ENCODE measurements at regions not wholly inside any gene's neighbourhood (a gene's known extent, or its start where the extent isn't known, plus 50 kb on each side); places are given as distances from the start of the nearest gene placed in this dataset.
A peak's percentile ranks its signal among the peaks of the same experiment; 100 is the strongest.

DNA sequence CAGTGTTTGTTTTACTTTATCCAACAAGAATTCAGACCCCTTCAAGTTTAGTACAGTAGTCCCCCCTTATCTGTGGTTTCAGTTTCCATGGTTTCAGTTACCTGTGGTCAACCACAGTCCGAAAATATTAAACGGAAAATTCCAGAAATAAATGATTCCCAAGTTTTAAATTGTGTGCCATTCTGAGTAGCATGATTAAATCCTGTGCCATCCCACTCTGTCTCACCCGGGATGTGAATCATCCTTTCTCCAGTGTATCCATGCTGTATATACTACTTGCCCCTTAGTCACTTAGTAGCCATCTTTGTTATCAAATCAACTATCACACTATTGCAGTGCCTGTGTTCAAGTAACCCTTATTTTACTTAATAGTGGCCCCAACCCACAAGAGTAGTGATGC, 153.8 kb upstream of the RASA1 start:
- TF ChIP-seq, protein P1, sequence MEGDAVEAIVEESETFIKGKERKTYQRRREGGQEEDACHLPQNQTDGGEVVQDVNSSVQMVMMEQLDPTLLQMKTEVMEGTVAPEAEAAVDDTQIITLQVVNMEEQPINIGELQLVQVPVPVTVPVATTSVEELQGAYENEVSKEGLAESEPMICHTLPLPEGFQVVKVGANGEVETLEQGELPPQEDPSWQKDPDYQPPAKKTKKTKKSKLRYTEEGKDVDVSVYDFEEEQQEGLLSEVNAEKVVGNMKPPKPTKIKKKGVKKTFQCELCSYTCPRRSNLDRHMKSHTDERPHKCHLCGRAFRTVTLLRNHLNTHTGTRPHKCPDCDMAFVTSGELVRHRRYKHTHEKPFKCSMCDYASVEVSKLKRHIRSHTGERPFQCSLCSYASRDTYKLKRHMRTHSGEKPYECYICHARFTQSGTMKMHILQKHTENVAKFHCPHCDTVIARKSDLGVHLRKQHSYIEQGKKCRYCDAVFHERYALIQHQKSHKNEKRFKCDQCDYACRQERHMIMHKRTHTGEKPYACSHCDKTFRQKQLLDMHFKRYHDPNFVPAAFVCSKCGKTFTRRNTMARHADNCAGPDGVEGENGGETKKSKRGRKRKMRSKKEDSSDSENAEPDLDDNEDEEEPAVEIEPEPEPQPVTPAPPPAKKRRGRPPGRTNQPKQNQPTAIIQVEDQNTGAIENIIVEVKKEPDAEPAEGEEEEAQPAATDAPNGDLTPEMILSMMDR (conservative IDR thresholded peaks at IDR 0.05): no peak
- no peak overlapping the region for H3K27ac ChIP-seq

DNA sequence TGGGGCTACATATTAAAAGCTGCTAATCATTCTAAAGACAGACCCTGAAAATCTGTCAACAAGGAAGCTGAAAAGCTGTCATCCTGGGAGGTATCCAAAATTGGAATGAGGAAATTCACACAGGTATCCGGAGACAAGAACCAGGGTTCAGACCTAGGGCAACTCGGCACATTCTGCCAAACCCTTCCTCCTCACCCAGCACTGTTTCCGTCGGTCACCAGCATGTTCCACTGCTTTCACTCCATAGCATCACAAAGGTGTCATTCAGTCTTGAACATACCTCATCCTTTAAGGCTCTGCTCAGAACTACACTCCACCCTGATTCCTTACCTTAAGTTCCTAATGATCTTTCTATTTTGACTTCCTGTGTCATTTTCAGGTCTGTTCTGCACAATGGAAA, 153.1 kb upstream of the RASA1 start:
- no peak overlapping the region for H3K27ac ChIP-seq
- TF ChIP-seq, protein P1 (conservative IDR thresholded peaks at IDR 0.05): no peak

DNA sequence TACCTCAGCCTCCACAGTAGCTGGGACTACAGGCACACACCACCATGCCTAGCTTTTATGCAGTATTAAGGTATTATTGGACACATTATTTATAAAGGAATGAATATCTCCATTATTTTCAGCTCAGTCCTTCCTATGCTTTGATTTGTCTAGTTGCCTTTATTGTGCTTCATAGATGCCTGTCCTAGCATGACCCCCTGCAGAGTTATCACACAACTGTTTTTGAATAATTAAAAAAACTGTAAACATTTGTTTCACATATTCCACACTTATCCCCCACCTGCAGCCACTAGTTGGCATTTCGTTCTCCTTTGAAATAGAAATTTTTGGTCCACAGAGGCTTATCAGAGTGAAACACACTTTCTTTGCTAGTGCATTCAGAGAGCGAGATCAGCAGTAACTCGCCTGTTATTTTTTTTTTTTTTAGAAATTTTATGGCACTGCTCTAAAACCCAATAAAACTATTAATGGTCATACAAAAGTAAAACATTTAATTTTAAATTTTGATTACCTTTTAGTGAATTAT, 151.8 kb upstream of the RASA1 start:
- no peak overlapping the region for H3K27ac ChIP-seq
- TF ChIP-seq, protein P1 (conservative IDR thresholded peaks at IDR 0.05): no peak

DNA sequence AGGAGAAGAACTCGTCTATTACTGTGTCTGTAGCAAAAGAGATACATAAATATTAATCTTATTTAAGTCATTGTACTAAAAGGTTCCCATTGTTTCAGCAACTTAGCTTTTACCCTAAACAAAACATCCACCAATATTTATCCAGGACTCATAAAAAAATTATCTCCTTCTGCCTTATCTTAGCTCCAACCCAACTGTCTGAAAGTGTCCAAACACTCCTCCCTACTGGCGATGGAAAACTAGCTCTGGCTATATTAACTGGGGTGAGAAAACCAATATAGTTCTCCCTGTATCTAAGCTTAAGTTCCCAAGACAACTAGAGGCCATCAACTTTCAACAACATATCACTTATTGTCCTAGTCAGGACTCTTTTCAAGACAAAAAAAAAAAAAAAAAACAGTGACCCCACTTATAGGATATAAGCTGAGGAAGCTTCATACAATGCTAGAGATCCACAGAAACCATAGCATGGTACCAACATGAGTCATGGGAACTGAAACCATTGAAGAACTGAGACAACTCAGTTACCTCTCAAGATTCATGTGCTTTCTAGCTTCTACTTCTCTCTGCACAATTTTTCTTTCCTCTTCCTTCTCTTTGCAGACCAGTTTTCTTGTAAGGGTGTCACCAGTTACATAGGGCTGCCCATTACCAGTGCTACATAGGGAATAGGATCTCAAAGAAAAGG, 150.7 kb upstream of the RASA1 start:
- H3K27ac ChIP-seq: no peak overlapping the region
- TF ChIP-seq, protein P1 (conservative IDR thresholded peaks at IDR 0.05): no peak

DNA sequence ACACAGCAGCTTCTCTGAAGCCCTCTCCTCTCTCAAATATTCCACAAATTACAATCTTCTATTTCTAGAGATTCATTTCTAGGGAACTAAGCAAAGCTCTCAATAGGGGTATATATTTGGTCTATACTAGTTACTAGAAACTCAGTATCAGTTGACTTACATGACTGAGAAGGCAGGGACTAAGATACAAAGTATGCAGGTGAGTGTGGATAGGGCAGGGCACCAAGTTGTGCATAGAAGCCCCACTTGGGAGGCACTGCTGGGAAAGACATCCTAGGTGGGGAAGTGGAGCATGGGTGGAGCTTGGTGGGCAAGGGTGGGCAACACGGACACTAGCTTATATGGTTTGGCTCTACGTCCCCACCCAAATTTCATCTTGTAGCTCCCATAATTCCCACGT, 148.1 kb upstream of the RASA1 start:
- TF ChIP-seq, protein P1 (conservative IDR thresholded peaks at IDR 0.05): no peak

DNA sequence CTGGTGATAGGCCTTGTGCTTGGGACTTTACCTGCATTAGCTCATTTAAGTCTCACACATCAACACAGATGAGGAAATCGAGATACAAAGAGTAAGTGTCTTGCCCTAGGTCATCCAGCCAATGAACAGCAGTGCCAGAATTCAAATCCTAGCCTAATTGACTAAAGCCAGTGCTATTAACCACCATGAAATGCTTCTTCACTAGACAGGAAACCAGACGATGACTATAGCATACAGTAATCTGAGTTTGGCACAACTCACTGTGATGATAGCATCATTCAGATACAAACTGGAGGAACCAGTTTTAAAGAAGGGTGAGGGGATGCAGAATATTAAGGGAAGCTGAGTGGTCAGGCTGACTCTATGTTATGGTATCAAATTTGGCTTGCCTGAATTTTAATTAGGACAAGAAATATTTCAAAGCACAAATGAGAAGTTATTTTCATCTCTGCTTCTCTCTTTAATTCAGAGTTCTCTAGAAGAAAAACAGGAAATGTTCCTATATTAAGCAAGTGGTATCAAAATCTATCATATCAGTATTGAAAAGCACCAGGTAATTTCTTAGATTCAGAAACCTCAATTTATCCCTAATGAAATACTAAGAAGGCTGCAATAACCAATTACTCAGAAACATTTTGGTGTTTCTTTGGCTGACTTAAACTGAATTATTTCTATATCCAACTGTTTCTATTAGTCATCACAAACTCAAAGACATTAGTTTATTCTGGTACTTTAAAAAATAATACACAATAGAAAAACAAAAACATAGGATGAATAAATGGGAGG, 147.0 kb upstream of the RASA1 start:
- H3K27ac ChIP-seq: peak overlapping the region; percentile 50
- TF ChIP-seq, protein P1 (conservative IDR thresholded peaks at IDR 0.05): no peak

More for the DNA sequence above, 148.1 kb upstream of the RASA1 start:
- no peak overlapping the region; the same call in 1 of the 2 replicates for H3K27ac ChIP-seq

All from VCaP (cell line).